Hematopoietic multipotent progenitor cell (in vitro differentiated cells): ENCODE measurements at regions not wholly inside any gene's neighbourhood (a gene's known extent, or its start where the extent isn't known, plus 50 kb on each side); places are given as distances from the start of the nearest gene placed in this dataset.

Experiments used
- DNase-seq, 3 donors: peaks; one replicate each; pipeline ENCODE4 v3.0.0-alpha.2; 2011 to 2015; ENCODE audit warnings: low read depth in 2 of 3, low spot score in 2 of 3

DNA sequence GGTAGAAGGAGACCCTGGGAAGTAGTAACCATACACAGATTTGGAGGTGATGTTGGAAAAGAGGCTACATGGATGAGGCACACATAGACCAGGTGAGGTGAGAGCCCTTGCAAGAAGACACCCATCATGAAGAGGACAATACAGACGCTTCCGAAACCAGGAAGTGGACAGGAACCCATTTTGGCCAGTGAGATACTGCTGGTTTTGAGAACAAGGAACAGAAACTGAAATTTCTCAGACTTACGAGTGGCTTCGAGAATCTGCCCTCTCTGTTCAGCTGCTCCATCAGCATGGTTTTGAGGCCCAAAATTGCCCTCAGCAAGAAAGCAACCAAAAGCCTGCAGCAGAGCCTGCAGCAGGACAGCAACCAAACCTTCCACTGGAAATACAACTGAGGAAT is 479.1 kb upstream of the NRXN1 start:
- no peak for DNase-seq

GRCh38 chr2:51510303-51510702 is 478.4 kb upstream of the NRXN1 start:
- no peak for DNase-seq

- DNase-seq, result no peak
Observed at GRCh38 chr2:51505533-51505932, 473.6 kb upstream of the NRXN1 start.

DNA sequence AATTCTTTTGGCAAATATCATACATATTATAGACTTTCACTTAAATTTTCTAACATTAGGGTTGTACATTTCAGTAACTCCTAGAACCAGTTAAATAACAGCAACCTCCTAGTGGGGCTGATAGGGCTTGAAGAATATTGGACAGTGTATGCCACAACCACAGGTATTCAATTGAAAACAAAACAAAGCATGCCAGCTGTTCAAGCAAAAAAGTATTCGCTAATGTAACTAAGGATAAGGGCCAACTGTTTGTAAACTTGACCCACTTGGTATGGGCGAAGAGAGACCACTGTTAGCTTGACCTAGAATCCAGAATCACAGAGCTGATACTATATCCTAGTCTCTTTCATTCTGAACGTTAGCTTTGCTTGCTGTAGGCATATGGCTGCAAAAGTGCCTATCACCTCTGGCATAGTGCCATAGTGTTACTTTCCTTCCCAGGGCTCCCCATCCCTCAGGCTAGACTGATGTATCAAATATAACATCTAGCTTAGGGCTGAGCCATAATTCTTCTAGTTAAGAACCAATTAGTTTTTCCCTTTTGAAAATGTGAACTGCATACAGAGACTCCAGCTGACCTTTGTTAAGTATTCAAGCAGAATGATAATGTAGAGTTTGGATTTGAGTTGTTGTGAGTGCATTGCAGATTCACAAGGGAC is 458.8 kb upstream of the NRXN1 start:
- no peak for DNase-seq

- no peak for DNase-seq
Observed at GRCh38 chr2:51484605-51485004, 452.7 kb upstream of the NRXN1 start.

GRCh38 chr2:51483720-51484119 is 451.8 kb upstream of the NRXN1 start:
- DNase-seq, result no peak

GRCh38 chr2:51472783-51473182 is 440.9 kb upstream of the NRXN1 start:
- DNase-seq, result no peak

DNA sequence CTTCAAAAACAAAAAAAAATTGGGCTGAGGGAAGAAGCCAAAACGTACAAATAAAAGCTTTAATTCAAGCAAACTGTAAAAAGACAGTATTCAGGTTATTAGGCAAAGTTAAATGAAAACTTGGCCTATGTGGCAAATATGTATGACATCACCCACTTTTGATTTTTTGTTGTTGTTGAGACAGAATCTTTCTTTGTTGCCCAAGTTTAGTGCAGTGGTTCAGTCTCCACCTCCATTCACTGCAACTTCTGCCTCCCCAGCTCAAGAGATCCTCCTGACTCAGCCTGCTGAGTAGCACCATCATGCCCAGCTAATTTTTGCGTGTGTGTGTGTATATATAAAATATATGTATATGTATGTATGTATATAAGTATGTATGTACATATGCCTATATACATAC is 440.4 kb upstream of the NRXN1 start:
- no peak for DNase-seq

- no peak for DNase-seq
Observed at GRCh38 chr2:51469102-51469501, 437.2 kb upstream of the NRXN1 start.

DNA sequence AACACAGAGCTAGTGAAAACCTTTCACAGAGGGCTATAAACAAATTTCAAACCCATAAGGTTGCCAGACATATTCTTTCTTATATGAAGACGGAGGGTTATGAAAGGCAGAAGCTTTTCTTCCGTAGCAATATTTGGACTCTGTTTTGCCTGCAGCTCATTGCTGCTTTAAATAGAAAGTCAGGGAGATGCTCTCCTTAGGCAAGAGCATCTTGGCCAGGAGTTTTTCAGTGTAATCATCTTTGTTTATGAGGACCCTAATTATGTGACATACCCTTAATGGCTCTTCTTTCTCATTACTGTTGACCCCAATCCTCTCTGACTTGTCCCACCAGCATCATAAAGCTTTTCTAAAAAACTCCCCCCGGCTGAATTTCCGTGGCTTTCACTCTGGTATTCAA is 433.4 kb upstream of the NRXN1 start:
- DNase-seq, result no peak

DNA sequence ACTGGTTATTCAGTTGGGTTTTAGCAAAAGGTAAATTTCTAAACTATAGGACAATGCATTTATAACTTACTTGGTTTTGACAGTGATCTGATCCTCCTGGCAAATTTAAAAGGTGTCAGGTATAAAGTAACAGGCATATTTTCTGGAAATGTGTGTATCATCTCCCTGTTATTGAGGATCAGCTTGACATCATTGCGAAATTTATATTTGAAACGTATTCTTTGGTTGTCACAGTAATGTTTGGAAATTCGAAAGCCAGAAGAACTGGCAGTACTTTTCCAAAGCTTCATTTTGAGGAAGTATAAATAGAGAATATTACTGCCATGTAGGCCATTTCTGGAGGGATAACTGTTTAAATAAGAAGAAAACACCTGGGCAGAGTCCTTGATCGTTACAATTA is 422.2 kb upstream of the NRXN1 start:
- DNase-seq, result no peak

DNA sequence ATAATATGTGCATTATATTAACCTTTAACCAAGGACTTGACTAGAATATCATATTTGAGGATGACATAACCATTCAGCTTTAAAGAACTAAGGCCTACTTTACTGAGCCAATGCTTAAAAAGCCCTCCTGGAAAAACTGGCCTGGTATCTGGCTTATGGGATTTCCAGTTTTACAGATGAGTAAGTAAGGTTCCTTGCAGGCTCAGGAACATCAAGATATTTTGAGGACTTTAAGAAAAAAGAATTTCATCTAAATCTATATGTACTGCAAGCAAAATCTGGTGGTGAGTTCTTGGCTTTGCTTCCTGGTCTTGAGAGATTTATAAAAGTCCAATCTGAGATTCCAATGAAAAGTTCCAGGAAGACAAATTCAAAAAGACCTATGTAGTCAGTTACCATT is 417.0 kb upstream of the NRXN1 start:
- no peak for DNase-seq

DNA sequence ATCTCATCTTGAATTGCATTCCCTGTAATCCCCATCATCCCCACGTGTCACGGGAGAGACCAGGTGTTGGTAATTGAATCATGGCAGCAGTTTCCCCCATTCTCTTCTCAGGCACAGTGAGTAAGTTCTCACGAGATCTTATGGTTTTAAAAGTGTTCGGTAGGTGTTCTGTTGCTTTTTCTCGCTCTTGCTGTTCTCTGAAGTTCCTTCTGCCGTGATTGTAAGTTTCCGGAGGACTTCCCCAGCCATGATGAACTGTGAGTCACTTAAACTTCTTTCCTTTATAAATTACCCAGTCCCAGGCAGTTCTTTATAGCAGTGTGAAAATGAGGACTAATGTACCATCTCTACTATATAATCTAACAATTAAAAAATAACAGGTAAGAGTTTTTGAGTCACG is 409.9 kb upstream of the NRXN1 start:
- no peak for DNase-seq

DNA sequence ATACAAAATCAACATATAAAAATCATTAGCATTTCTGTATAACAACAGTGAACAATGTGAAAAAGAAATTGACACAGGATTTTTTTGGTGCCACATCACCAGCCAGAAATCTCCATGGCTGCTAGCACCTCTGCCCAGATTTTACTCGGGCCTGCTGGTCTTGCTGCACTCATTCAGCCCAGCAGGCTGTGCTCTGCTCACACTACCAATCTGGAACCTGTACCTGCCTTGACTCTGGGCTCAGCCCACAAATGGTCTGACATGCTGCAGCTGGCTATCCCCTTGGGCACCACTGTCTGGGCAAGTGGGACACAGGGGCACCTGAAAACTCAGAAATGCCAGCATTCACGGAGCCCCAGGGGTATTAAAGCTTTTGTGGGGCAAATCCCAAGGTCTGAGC is 392.5 kb upstream of the NRXN1 start:
- no peak for DNase-seq

DNA sequence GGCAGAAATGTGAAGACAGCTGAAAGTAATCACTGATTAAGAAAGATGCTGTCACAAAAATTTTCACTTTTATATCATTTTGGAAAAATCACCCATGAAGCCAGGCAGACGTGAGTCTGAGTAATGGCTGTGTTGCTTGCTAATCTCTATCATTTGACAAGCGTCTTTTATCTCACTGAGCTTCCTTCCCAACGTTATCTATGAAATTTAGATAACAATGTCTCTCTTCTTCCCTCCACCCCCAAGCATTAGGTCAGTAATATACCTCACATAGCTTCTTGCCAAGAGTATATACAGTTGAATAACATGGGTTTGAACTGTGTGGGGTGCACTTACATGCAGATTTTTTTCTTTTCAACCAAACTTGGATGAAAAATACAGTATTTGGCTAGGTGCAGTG is 388.6 kb upstream of the NRXN1 start:
- DNase-seq, result no peak

GRCh38 chr2:51413726-51414125 is 381.8 kb upstream of the NRXN1 start:
- DNase-seq, result no peak

DNA sequence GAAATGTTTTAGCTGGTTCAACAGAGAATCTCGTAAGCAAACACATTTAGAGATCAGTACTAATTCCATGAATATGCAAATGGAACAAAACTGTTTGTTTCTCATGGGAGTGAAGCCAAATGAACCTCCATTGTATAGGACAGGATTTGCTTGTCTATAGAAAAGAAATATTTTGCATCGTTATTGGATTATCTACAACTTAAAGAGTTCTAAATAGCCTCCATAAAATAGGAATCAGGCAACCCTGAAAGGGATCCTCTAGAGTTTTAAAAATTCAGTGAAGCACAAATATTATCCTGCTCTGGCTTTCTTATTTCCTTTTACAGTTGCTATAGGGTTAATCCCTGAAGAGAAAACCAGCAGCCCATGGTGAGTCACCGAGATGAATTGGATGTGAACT is 378.4 kb upstream of the NRXN1 start:
- DNase-seq, result no peak

- no peak for DNase-seq
Observed at GRCh38 chr2:51409920-51410319, 378.0 kb upstream of the NRXN1 start.

GRCh38 chr2:51404226-51404625 is 372.3 kb upstream of the NRXN1 start:
- DNase-seq, result no peak

- no peak for DNase-seq
Observed at GRCh38 chr2:51401546-51401945, 369.6 kb upstream of the NRXN1 start.

DNA sequence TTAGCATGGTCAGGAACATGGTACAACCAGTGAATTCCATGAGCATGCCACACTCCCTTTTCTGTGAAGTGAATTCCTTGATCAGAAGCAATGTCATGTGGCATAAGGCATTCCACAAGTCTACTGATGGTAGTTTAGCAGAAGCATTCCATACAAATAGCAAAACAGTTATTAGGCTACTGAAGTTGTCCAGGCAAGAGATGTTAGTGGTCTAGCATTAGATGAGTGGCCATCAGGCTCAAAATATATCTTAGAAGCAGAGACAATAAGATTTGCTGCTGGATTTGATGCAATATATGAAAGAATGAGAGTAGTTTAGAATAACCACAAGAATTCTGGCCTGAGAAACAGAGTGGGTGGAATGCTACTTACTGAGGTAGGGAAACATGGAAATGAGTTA is 355.3 kb upstream of the NRXN1 start:
- DNase-seq, result no peak

DNA sequence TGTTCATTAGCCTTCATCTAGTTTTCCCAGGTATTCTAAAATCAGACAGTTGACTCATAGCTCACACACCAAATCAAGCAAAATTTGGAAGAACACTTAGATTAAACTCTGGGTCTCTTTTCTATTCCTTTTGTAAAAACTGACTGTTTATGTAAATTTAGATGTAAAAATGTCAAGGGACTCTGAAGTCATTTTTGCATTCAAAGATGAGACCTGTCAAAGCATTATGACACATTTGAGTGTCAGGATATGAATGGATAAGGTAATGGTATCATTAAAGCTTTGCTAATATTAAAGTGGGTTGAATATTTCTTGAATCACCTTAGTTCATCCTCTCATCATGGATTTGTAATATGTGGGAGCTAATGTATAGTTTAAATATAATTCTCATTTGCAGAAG is 348.1 kb upstream of the NRXN1 start:
- DNase-seq, result no peak

GRCh38 chr2:51368250-51368649 is 336.3 kb upstream of the NRXN1 start:
- no peak for DNase-seq
